Small intestine (tissue), 7 donors: ENCODE measurements at regions not wholly inside any gene's neighbourhood (a gene's known extent, or its start where the extent isn't known, plus 50 kb on each side); places are given as distances from the start of the nearest gene placed in this dataset.

Source experiments
- DNase-seq, 2 donors: peaks; one replicate each; pipeline versions ENCODE4 v3.0.0 to v3.0.0-alpha.2; 2013
- FAIRE-seq: peaks from 2 replicates; lab custom pipeline; 2012; peaks lifted over from hg19 to GRCh38; lab: Jason Lieb, UNC
- H3K27ac ChIP-seq, 3 donors: one replicate each; pipeline ENCODE4 v1.5.1; 2013; ENCODE audit warnings: low read length in 2 of 3, mild to moderate bottlenecking in 2 of 3, control low read depth in 1 of 3, inconsistent platforms in 1 of 3, low read depth in 1 of 3, moderate library complexity in 1 of 3
- H3K27me3 ChIP-seq, 3 donors: one replicate each; pipeline ENCODE4 v1.6.1; 2013; ENCODE audit warnings: low read length in 3 of 3, inconsistent platforms in 1 of 3; ENCODE audit not compliant: control insufficient read depth in 3 of 3, insufficient read depth in 3 of 3
- H3K36me3 ChIP-seq, 3 donors: one replicate each; pipeline ENCODE4 v1.6.1; 2013; ENCODE audit warnings: low read length in 3 of 3, inconsistent platforms in 1 of 3, low read depth in 1 of 3, mild to moderate bottlenecking in 1 of 3, moderate library complexity in 1 of 3; ENCODE audit not compliant: control insufficient read depth in 3 of 3, insufficient read depth in 2 of 3
- H3K4me1 ChIP-seq, 3 donors: one replicate each; pipeline ENCODE4 v1.6.1; 2013; ENCODE audit warnings: low read length in 2 of 3, inconsistent platforms in 1 of 3, low read depth in 1 of 3, mild to moderate bottlenecking in 1 of 3, moderate library complexity in 1 of 3; ENCODE audit not compliant: control insufficient read depth in 3 of 3, insufficient read depth in 2 of 3
- H3K4me3 ChIP-seq, 3 donors: one replicate each; pipeline ENCODE4 v1.5.1; 2013; ENCODE audit warnings: low read length in 3 of 3, control low read depth in 1 of 3, inconsistent platforms in 1 of 3, low read depth in 1 of 3, mild to moderate bottlenecking in 1 of 3, moderate library complexity in 1 of 3
- H3K9me3 ChIP-seq, 2 donors: one replicate each; pipeline ENCODE4 v1.6.1; 2013; ENCODE audit warnings: low read depth in 1 of 2, low read length in 1 of 2; ENCODE audit not compliant: control insufficient read depth in 2 of 2, insufficient read depth in 1 of 2
- WGBS, 3 donors: extraction: QIAGEN DNeasy Blood & Tissue Kit; methylation state at CpG; one replicate each; pipeline ENCODE4 v1.1.7; 2013; 5-methylcytosine and 5-hydroxymethylcytosine counted together
- donor health status: healthy with polysubstance abuse.
- donor health status: control.
- donor health status: control.
- donor health status: Bipolar disorder and iron deficiency.
- donor health status: healthy.

- whole genome bisulfite sequencing, 3 donors = 92 to 94% (median 93%) methylated on average over 9 of the region's 9 CpGs
- peaks cover 3 to 17% of the 10 kb centered on the region in 2 donors for H3K9me3 ChIP-seq
- no peaks in the 10 kb centered on the region for H3K4me1 ChIP-seq
- no peaks in the 10 kb centered on the region for H3K36me3 ChIP-seq
- H3K27ac ChIP-seq = no peak overlapping the region
- no peak overlapping the region for H3K4me3 ChIP-seq
- no peak for DNase-seq
- no peaks in the 10 kb centered on the region for H3K27me3 ChIP-seq
- FAIRE-seq = no peak
Observed at GRCh38 chr18:4510160-4510559, 55.1 kb upstream of the DLGAP1 start.
